SJSA1 (cell line): ENCODE measurements at regions not wholly inside any gene's neighbourhood (a gene's known extent, or its start where the extent isn't known, plus 50 kb on each side); places are given as distances from the start of the nearest gene placed in this dataset.
"Not testable (repeated sequence)": the region's sequence is repeated elsewhere in the genome, so short reads cannot be mapped to it uniquely, and the experiment has no call there.

Experiments used
- DNase-seq, 2 experiments: peaks; one replicate each; pipeline ENCODE4 v3.0.0-alpha.2; 2015 to 2020; ENCODE audit warnings: low spot score in 2 of 2, low read depth in 1 of 2
- H3K27ac ChIP-seq: fragments of 250-450 bp; sonication (Bioruptor Pico); 2 replicates; pipeline ENCODE4 v1.5.1; 2020; ENCODE audit warnings: mild to moderate bottlenecking, moderate library complexity
- H3K27me3 ChIP-seq: fragments of 250-450 bp; sonication (Bioruptor Pico); replicated peaks from 2 replicates; pipeline ENCODE4 v1.5.1; 2020; ENCODE audit warnings: mild to moderate bottlenecking, moderate library complexity
- H3K36me3 ChIP-seq: fragments of 250-450 bp; sonication (Bioruptor Pico); 2 replicates; pipeline ENCODE4 v1.5.1; 2020; ENCODE audit warnings: mild to moderate bottlenecking
- H3K4me1 ChIP-seq: fragments of 250-450 bp; sonication (Bioruptor Pico); replicated peaks from 2 replicates; pipeline ENCODE4 v1.6.1; 2021; ENCODE audit warnings: mild to moderate bottlenecking
- H3K4me3 ChIP-seq: fragments of 250-450 bp; sonication (Bioruptor Pico); 2 replicates; pipeline ENCODE4 v1.5.1; 2020; ENCODE audit warnings: mild to moderate bottlenecking
- H3K9me3 ChIP-seq: fragments of 250-450 bp; sonication (Bioruptor Pico); replicated peaks from 2 replicates; pipeline ENCODE4 v1.5.1; 2020; ENCODE audit warnings: mild to moderate bottlenecking

DNA sequence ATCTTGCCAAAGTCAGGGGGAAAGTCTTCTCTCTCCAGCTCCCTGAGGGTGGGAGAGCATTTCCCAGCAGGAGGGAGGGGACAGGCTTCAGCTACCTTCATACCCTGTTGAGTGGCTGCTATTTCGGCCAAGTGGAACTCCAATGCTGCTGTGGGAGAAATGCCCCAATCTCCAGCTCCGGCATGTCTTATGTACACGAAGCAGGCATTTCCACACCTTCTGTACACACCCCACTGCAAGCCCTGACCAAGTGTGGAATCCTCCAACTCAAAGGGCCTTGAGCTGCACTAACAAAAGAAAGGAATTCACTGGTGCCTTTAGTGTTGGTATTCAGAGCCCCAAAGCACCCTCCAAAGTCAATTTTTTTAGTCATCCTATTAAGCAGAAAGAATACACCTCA is 313.6 kb upstream of the NT5E start:
- H3K36me3 ChIP-seq: no peaks in the 10 kb centered on the region
- no peak overlapping the region for H3K27ac ChIP-seq
- H3K4me3 ChIP-seq: no peak overlapping the region
- H3K27me3 ChIP-seq: no peaks in the 10 kb centered on the region
- no peaks in the 10 kb centered on the region for H3K9me3 ChIP-seq
- H3K4me1 ChIP-seq: peaks cover 16% of the 10 kb centered on the region
- DNase-seq: no peak

DNA sequence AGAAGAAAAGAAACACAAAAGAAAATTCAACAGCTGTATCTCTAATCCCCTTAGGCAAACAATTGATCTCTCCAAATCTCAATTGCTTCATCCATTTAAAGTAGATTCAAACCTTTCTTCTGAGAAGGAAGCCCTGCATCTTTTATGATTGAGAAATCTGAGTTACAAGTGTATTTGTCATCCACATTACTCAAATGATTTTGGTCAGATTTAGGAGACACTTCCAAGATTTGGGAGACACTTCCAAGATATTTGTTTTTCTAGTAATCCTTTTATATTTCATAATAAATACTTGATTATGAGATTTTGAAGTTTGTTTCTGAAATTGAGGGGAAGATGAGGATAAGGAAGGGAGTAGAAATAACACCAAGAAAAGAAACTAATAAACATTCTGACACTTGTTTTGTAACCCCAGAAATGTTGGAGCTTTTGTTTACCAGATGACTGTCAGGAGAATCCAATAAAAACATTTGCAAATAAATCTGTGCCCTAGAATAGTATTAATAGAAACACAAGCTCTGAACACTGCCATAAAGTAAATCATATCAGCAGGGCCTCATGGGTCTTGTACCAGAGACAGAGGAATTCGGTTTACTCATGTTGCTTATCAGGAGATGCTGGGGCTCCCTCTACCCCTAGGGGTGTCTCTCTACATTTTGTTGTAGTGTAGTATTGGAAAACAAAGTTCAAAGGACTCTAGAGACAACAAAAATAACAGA is 314.3 kb upstream of the NT5E start:
- Histone ChIP-seq H3K27me3 (no peaks in the 10 kb centered on the region), H3K27ac (no peak overlapping the region), H3K36me3 (no peaks in the 10 kb centered on the region), H3K4me3 (no peak overlapping the region), H3K4me1 (peaks cover 22% of the 10 kb centered on the region), H3K9me3 (no peaks in the 10 kb centered on the region)
- no peak for DNase-seq

DNA sequence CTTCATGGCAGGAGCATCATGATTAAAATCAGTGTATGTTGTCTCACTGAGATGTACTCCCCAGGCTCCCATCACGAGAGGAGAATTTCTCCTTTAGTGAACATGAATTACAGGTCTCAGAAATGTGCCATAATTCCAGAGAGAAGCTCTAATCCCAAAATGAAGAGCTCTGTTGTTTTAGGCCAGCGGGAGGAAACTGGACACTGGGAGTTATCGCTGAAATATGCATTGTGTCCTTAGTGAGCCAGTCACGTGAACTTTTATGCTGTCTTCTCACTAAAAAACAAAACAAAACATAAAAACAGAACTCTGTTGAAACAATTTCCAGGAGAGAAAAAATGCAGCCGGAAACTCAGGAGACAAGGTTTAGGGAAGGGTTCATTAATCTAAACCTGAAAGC is 315.7 kb upstream of the NT5E start:
- no peak overlapping the region for H3K4me3 ChIP-seq
- no peaks in the 10 kb centered on the region for H3K9me3 ChIP-seq
- H3K27ac ChIP-seq: no peak overlapping the region
- H3K36me3 ChIP-seq: no peaks in the 10 kb centered on the region
- peaks cover 32% of the 10 kb centered on the region for H3K4me1 ChIP-seq
- no peaks in the 10 kb centered on the region for H3K27me3 ChIP-seq
- DNase-seq: no peak

DNA sequence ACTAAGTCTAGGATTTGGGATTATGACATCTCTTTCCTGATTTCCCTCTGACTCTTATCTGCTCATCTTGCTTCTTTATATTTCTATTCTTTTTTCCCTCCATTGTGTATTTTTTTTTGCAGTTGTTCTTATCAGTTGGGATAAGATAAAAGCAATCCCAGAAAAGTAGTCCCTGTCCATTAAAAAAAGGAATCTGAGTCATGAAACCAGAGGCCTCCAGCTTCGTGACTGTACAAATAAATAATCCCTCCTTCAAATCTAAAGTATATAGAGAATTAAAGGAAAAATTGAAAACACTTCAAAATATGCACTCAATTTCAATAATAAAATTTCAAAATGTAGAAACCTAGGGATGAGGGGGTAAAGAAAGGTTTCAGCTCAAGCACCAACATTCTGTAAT is 317.8 kb upstream of the NT5E start:
- no peak overlapping the region for H3K4me3 ChIP-seq
- H3K36me3 ChIP-seq: no peaks in the 10 kb centered on the region
- H3K27me3 ChIP-seq: no peaks in the 10 kb centered on the region
- peaks cover 45% of the 10 kb centered on the region for H3K4me1 ChIP-seq
- DNase-seq: peak in 1 of 2 experiments; percentile 35
- no peaks in the 10 kb centered on the region for H3K9me3 ChIP-seq
- no peak overlapping the region for H3K27ac ChIP-seq

DNA sequence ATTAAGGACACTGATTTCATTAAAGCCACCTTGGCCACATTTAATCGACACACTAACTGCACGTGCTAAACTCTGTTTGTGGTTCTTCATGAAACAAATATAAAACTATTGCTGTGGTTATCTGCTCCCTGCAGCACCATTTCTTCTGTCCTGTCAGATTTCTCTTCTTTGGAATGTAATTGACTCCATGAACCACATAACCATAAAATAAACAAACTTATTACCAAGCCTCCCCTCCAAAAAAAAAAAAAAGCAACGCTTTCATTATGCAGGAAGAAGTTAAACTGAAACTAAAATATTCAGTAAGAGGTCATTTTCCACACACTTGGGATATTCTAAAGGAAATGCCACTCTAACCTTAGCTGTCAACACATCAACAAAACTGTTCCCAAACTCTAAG is 319.1 kb upstream of the NT5E start:
- DNase-seq: peak in 1 of 2 experiments; percentile 82
- Histone ChIP-seq H3K27ac (peak overlapping the region; percentile 59), H3K27me3 (no peaks in the 10 kb centered on the region), H3K4me1 (peaks cover 55% of the 10 kb centered on the region), H3K9me3 (no peaks in the 10 kb centered on the region), H3K4me3 (no peak overlapping the region), H3K36me3 (no peaks in the 10 kb centered on the region)

DNA sequence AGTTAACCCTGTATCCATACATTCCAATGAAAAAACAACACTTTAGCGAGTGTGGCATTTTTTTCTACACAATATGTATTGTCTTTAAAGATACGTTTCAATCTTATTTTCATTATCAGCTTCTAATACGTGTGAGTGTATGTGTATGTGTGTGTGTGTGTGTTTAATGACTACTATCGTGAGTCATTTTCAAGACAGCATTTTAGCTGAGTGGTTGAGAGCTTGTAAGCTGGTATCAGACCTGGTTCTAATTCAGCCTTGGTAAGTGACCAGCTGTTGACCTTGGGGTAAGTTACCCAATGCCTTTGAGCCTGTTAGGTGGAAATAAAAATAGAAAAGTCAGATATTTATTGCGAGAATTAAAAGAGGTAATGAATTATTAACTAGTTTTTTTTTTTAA is 320.0 kb upstream of the NT5E start:
- Histone ChIP-seq H3K4me1 (peaks cover 64% of the 10 kb centered on the region), H3K4me3 (no peak overlapping the region)
- DNase-seq: peak in 1 of 2 experiments; percentile 16

DNA sequence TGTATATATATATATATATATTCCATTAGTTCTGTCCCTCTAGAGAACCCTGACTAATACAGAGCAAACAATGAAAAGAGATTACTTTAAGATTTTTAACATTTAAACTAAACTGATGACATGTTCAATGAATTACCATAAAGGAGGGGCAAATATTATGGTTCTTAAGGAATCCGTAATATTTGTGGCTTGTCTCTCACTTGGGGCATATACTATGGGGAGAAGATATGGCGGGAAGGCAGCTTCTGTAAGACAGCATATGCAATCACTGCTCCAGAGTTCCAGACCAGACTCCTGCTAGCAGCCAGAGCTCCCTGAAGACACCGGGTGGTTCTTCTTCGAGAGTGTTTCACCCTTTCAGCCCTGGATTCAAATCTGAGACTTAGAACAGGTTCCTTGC is 321.1 kb upstream of the NT5E start:
- no peak overlapping the region for H3K27ac ChIP-seq
- no peaks in the 10 kb centered on the region for H3K36me3 ChIP-seq
- H3K27me3 ChIP-seq: no peaks in the 10 kb centered on the region
- H3K9me3 ChIP-seq: no peaks in the 10 kb centered on the region
- no peak overlapping the region for H3K4me3 ChIP-seq
- DNase-seq: no peak
- peaks cover 75% of the 10 kb centered on the region for H3K4me1 ChIP-seq

More for the DNA sequence above, 320.0 kb upstream of the NT5E start:
- no peak overlapping the region for H3K27ac ChIP-seq
- no peaks in the 10 kb centered on the region for H3K27me3 ChIP-seq
- no peaks in the 10 kb centered on the region for H3K36me3 ChIP-seq
- H3K9me3 ChIP-seq: no peaks in the 10 kb centered on the region

DNA sequence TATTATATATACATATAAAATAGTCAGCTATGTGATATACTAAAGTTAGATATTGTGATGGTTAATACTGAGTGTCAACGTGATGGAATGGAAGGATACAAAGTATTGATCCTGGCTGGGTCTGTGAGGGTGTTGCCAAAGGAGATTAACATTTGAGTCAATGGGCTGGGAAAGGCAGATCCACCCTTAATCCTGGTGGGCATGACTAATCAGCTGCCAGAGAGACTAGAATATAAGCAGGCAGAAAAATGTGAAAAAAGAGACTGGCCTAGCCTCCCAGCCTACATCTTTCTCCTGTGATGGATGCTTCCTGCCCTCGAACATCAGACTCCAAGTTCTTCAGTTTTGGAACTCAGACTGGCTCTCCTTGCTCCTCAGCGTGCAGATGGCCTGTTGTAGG is 321.6 kb upstream of the NT5E start:
- peaks cover 75% of the 10 kb centered on the region for H3K4me1 ChIP-seq
- not testable (repeated sequence) for H3K4me3 ChIP-seq, H3K27me3 ChIP-seq, H3K9me3 ChIP-seq, H3K27ac ChIP-seq, H3K36me3 ChIP-seq, DNase-seq

DNA sequence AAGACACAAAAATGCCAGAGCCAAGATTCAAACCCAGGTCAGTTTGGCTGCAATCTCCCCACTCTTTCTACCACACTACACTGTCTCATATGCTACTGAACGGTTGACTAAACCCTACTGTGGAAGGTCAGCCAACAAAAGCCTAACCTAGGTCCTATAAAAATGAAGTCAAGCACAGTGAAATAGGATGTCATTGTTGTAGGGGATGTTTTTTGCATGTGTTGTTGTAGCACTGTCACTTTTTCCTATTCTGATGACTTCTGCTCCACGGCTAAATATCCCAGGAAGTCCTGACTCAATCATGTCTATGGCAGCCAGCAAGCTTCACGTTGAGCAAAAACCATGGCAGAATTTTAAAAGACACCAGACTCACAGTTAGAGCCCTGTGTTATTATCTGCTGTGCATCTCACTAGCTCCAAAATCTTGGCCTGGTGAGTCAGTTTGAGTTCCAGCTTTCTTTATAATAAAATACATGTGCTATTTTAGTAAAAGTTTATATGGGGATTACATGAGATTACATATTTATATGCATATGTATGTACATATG is 322.1 kb upstream of the NT5E start:
- peak in 1 of 2 experiments; percentile 20 for DNase-seq
- Histone ChIP-seq H3K27me3 (no peaks in the 10 kb centered on the region), H3K27ac (peak overlapping the region; percentile 88), H3K4me1 (peaks cover 73% of the 10 kb centered on the region), H3K4me3 (no peak overlapping the region), H3K36me3 (no peaks in the 10 kb centered on the region), H3K9me3 (no peaks in the 10 kb centered on the region)

DNA sequence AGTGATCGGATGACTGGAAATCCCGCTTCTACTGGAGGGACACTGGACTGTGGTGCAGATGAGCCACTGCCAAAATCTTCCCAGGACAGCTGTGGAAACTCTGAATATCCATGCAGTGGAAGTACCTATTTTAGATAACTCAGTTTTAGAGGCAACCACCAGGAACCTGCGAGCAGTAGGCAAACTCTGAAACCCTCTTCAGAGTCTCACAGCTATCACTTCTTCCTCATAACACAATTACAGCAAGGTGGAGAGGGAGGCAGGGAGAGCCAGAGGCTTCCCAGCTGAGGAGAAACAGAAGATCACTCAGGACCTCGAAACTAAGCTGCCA is 322.8 kb upstream of the NT5E start:
- peak overlapping the region; percentile 88 for H3K27ac ChIP-seq
- no peaks in the 10 kb centered on the region for H3K36me3 ChIP-seq
- H3K4me3 ChIP-seq: no peak overlapping the region
- H3K4me1 ChIP-seq: peaks cover 67% of the 10 kb centered on the region
- H3K27me3 ChIP-seq: no peaks in the 10 kb centered on the region
- DNase-seq: no peak
- no peaks in the 10 kb centered on the region for H3K9me3 ChIP-seq

DNA sequence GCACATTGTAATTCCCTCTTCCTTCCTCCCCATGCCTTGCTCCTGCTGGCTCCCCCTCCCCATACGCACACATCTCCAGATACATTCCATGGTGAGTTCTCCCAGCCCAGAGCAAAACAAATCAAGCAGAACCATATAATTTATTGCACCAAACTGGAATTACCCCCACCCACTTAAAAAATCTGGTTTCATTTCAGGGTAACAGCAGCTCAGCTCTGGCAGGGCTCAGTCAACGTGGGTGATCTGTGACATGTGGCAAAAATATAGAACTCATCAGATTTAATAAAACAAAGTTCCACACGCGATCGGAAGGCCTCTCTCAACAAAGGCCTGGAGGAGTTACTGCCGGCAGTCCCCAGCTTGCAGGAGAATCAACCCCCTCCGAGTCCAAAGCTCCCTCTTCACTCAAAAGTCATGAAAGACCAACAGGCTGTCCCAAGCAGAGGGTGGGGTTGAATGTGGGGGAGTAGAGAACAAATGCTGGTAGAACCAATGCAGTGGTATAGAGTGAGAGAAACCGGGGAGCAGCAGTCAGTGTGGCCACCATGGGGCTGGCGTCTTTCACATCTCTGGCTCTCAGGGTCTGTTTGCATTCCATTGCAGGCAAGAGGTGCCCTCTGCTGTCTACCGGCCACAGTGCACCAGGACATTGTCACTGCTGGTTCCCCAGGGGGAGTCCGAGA is 323.3 kb upstream of the NT5E start:
- DNase-seq: peak; percentile 92 to 99

DNA sequence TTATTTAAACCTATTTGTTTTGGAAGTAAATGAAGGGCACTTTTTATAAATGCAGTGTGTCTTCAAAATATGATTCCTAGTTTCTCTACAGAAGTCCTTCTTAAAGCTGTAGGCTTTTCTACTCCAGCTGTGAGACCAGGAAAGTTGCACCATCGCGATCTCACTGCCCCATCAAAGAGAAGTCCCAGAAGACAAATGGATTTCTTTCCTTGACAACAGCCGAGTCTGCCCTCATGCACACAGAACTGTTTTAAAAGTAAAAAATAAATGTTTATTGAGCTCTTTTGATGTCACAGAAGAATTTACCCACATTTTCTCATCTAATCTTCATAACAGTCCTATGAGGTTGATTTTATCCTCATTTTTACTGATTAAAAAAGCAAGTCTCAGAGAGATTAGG is 324.4 kb upstream of the NT5E start:
- Histone ChIP-seq H3K4me1 (peaks cover 52% of the 10 kb centered on the region), H3K9me3 (no peaks in the 10 kb centered on the region), H3K36me3 (no peaks in the 10 kb centered on the region), H3K27me3 (no peaks in the 10 kb centered on the region), H3K4me3 (no peak overlapping the region), H3K27ac (peak overlapping the region; percentile 88)
- DNase-seq: peak in 1 of 2 experiments; percentile 61

More for the DNA sequence above, 323.3 kb upstream of the NT5E start:
- peak overlapping the region; percentile 88 for H3K27ac ChIP-seq
- no peaks in the 10 kb centered on the region for H3K9me3 ChIP-seq
- no peaks in the 10 kb centered on the region for H3K36me3 ChIP-seq
- peaks cover 62% of the 10 kb centered on the region for H3K4me1 ChIP-seq
- peak overlapping the region; percentile 2 for H3K4me3 ChIP-seq
- H3K27me3 ChIP-seq: no peaks in the 10 kb centered on the region

DNA sequence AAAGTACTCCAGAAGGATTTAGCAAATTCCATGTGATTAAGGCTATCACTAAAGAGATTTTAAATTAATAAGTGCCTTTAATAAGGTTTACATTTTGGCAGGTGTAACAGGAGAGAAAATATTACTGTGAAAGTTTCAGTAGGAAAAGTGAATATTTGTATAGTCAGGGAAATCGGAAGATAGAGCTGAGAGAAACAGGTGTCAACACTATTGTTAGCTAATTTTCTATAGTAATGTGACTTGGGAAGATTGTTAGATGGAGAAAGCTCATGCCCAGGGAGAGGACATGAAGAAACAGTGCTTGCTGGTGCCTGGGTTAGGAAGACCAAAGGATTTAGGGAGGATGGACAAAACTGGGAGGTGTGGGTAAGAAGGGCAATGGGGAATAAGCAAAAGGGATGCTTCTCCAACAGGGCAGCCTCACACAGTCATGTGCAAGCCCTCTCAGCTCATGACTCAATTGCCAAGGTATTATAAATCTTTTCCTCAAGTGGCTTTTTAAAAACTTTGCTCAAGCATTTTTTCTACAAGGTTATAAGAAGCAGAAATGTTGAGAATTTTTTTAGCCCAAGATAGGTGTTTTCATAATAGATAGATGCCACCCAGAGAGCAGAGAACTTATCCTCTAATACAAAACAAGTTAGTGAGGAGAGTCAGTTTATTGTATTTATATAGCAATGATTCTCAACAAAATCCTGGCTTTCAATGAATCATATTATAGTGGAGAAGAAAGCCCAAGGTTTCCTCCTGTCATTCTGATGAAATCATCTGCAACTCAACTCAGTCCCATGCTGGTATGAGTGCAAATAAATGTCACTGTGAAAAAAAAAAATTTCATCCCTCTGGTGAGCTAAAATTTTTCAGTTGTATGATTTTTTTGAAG is 325.2 kb upstream of the NT5E start:
- no peak overlapping the region for H3K4me3 ChIP-seq
- H3K9me3 ChIP-seq: no peaks in the 10 kb centered on the region
- peak overlapping the region; percentile 88 for H3K27ac ChIP-seq
- no peaks in the 10 kb centered on the region for H3K27me3 ChIP-seq
- peaks cover 44% of the 10 kb centered on the region for H3K4me1 ChIP-seq
- H3K36me3 ChIP-seq: no peaks in the 10 kb centered on the region
- DNase-seq: peak in 1 of 2 experiments; percentile 85

DNA sequence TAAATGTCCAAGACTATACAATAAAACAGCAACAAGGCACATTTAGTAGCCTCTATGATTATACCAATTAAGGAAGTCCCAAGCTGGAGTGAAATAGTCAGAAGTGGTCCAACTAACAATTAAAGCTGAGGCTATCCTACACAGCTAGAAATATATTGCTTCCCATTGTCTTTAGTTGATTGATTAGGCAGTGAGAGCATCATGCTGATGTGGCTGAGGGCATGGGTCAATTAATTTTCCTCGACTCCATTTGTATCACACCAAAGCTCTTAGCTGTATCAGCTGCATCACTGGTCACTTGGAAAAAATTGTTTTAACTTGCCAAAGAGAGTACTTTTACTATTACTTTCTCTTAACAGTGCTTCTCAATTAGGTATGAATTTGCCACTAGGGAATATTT is 328.7 kb upstream of the NT5E start:
- peaks cover 36% of the 10 kb centered on the region for H3K4me1 ChIP-seq
- no peak overlapping the region for H3K27ac ChIP-seq
- no peaks in the 10 kb centered on the region for H3K9me3 ChIP-seq
- no peaks in the 10 kb centered on the region for H3K27me3 ChIP-seq
- DNase-seq: no peak
- no peak overlapping the region for H3K4me3 ChIP-seq
- no peaks in the 10 kb centered on the region for H3K36me3 ChIP-seq
